Right lobe of liver (tissue), 4 donors: ENCODE measurements at regions not wholly inside any gene's neighbourhood (a gene's known extent, or its start where the extent isn't known, plus 50 kb on each side); places are given as distances from the start of the nearest gene placed in this dataset.

Experiments used
- POLR2A ChIP-seq: fragments of 450-650 bp; IDR thresholded peaks from one replicate; pipeline ENCODE4 v1.6.1; 2017; ENCODE audit warnings: antibody characterized with exemption, mild to moderate bottlenecking
- TF ChIP-seq, protein P1 (sequence below), 4 donors: fragments of 200-600 bp in 3 of 4; fragments of 450-650 bp in 1 of 4; IDR thresholded peaks; one replicate each; pipeline versions ENCODE4 v1.5.1 to v1.8.0; 2016 to 2022; ENCODE audit warnings: antibody characterized with exemption in 4 of 4, mild to moderate bottlenecking in 2 of 4
- donor health status: DM: no; HTN: no; CAD: no.
- donor health status: DM: no; HTN: no; CAD: no.
- donor health status: DM: no; HTN: yes; CAD: no.

DNA sequence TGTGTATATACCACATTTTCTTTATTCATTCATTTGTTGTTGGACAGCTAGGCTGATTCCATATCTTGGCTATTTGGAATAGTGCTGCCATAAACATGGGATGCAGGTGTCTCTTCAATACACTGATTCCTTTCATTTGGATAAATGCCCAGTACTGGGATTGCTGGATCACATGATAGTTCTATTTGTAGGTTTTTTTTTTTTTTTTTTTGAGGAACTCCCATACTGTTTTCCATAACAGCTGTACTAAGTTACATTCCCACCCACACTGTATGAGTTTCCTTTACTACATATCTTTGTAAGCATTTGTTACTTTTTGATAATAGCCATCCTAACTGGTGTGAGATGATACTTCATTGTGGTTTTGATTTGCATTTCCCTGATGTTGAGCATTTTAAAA, 437.7 kb downstream of the DIPK2A start:
- TF ChIP-seq, protein P1, sequence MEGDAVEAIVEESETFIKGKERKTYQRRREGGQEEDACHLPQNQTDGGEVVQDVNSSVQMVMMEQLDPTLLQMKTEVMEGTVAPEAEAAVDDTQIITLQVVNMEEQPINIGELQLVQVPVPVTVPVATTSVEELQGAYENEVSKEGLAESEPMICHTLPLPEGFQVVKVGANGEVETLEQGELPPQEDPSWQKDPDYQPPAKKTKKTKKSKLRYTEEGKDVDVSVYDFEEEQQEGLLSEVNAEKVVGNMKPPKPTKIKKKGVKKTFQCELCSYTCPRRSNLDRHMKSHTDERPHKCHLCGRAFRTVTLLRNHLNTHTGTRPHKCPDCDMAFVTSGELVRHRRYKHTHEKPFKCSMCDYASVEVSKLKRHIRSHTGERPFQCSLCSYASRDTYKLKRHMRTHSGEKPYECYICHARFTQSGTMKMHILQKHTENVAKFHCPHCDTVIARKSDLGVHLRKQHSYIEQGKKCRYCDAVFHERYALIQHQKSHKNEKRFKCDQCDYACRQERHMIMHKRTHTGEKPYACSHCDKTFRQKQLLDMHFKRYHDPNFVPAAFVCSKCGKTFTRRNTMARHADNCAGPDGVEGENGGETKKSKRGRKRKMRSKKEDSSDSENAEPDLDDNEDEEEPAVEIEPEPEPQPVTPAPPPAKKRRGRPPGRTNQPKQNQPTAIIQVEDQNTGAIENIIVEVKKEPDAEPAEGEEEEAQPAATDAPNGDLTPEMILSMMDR (IDR thresholded peaks at IDR 0.05) = no peak
- no peak for TF ChIP-seq POLR2A
